Germinal center (tissue), 1 donor: ENCODE measurements at regions not wholly inside any gene's neighbourhood (a gene's known extent, or its start where the extent isn't known, plus 50 kb on each side); places are given as distances from the start of the nearest gene placed in this dataset.

Experiments used
- DNase-seq: peaks from one replicate; pipeline ENCODE4 v3.0.0; 2012; ENCODE audit warnings: mixed read lengths, low spot score

- peak; percentile 14 for DNase-seq
Observed at GRCh38 chr5:10876006-10876744, 115.1 kb upstream of the DAP start.

DNA sequence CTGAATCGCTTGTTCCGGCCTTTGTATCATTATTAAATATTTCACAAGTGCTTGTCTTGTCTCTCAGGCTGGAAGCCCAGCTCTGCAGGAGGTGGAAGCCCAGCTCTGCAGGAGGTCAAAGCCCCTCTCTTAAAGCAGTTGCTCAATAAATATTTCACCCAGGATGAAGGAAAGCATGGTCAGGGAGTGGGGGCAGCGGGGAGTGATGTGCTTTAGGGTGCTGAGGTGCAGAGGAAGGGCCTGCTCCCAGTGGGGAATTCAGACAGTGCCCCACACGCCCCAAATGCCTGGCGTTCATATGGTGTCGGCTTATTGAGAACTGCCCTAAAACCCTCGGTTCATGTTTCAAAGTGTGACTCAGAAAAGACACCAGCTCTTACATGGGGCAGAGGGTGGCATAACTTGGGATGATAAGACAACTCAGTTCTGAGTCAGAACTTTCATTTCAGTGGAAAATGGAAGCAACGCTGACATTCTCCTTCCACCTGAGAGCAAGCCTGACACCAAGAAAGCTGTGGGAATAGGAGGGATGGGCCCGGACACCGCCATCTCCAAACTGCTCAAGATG lies 114.3 kb upstream of the DAP start:
- no peak for DNase-seq

GRCh38 chr5:10874541-10874940 lies 113.5 kb upstream of the DAP start:
- DNase-seq, result no peak

- DNase-seq, result no peak
Observed at GRCh38 chr5:10870791-10871190, 109.8 kb upstream of the DAP start.

- no peak for DNase-seq
Observed at GRCh38 chr5:10868956-10869355, 107.9 kb upstream of the DAP start.

- no peak for DNase-seq
Observed at GRCh38 chr5:10867389-10868303, 106.6 kb upstream of the DAP start.

DNA sequence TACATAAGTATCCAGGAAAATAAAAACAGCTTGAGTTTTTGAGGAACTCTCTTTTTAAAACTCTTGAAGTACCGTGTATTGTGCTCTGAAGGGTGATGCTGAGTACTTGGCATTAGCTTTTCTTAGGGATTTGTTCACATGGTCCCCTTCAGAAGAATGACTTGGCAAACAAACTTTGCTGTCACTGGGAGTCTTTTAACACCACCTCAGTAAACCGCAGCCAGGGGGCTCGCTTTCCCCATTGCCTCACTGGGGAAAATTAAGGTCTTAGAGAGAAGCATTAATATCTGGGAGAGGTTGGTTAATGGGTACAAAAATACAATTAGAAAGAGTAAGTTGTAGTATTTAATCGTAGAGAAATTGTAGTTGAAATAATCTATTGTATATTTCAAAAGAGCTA lies 105.9 kb upstream of the DAP start:
- no peak for DNase-seq

DNA sequence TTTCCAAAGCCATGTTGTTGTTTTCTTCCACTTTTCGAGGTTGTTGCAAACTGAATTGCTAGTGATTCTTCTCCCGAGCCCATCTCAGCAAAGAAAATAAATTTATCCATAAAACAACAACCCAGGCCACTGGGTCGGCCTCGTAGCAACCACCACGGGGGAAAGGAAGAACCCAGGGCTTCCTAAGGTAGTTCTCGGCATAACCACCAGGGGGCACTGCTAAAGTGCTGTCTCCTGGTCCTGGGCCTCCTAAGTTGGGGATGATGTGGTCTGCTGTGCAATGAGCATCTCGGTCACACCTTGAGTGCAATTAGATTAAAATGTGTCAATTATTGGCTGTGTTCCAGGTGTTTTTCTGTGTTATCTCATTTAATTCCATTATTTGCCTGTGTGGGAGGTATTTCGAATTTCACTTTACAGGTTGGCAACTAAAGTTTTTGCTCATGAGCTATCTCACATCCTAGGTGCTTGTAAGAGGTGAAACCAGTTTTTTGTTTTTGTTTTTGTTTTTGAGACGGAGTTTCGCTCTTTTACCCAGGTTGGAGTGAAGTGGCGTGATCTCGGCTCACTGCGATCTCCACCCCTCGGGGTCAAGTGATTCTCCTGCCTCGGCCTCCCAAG lies 102.8 kb upstream of the DAP start:
- peak; percentile 83 for DNase-seq

- no peak for DNase-seq
Observed at GRCh38 chr5:10862085-10862484, 101.1 kb upstream of the DAP start.

- no peak for DNase-seq
Observed at GRCh38 chr5:10861423-10861790, 100.4 kb upstream of the DAP start.

DNA sequence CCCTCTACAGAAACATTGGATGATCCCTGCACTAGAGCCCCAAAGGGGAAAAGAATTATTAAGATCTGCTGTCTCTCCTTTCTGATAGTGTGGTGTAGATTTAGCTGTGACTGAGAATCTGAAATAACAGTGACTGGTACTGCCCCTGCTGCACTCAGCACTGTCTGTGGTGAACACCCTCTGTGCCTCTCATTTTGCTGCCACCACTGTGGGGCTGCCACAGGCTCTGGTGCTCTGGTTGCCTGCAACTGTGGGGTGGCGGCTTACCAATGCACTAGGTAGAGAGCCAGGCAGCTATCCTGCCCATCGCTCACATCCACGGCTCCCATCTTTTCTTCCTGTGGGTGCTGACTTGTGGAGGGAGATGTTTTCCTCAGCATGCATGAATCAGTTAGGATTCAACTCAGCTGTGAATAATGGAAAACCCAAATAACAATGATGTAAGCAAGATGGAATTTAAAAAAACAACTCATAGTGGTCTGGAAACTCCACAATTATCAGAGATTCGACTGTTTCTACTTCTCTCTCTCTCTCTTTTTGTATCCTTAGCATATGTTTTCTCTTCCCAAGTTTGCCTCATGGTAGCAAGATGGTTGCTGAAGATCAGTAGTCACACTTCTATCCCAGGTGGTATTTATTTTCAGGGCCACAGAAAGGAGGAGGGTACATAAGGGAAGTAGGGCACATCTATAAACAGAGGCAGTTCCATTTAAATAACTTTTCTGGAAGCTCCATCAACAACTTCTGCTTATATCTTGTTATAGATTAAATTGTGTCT lies 99.8 kb upstream of the DAP start:
- DNase-seq, result no peak

GRCh38 chr5:10860196-10860543 lies 99.1 kb upstream of the DAP start:
- no peak for DNase-seq

DNA sequence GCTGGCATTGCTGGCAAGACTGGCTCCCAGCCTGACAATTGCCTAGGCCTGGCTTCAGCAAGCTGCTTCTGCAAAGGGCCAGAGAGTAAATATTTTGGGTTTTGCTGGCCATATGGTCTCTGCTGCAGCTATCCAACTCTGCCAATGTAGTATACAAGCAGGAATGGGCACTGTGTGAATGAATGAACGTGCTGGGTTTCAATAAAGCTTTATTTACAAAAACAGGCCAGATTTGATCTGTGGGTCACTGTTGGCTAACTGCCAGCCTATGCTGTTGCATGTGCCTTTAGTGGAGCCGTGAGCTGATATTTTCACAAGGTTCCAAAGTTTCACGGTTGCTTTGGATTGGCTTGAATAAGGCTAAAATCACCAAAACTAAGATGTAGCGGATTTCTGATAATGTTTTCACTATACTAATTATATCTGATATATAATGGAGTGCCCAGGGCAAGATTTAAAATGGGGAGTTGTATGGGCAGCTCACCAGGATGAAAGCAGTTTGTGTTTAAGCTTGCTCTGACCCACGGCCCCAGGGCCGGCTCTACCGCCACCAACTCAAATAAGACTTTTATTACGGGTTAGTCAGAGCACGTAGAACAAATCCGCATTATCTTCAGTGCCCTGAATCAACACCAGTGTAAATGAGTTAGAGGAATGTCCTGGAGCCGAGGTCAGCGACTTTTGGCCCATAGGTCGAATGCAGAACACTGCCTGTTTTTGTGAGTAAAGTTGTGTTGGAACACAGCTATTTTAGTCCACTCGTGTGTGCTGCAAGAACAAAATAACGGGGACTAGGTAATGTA lies 98.6 kb upstream of the DAP start:
- DNase-seq, result no peak

- no peak for DNase-seq
Observed at GRCh38 chr5:10858945-10859344, 97.9 kb upstream of the DAP start.

- no peak for DNase-seq
Observed at GRCh38 chr5:10858307-10858706, 97.3 kb upstream of the DAP start.

- DNase-seq, result no peak
Observed at GRCh38 chr5:10857338-10857733, 96.3 kb upstream of the DAP start.

DNA sequence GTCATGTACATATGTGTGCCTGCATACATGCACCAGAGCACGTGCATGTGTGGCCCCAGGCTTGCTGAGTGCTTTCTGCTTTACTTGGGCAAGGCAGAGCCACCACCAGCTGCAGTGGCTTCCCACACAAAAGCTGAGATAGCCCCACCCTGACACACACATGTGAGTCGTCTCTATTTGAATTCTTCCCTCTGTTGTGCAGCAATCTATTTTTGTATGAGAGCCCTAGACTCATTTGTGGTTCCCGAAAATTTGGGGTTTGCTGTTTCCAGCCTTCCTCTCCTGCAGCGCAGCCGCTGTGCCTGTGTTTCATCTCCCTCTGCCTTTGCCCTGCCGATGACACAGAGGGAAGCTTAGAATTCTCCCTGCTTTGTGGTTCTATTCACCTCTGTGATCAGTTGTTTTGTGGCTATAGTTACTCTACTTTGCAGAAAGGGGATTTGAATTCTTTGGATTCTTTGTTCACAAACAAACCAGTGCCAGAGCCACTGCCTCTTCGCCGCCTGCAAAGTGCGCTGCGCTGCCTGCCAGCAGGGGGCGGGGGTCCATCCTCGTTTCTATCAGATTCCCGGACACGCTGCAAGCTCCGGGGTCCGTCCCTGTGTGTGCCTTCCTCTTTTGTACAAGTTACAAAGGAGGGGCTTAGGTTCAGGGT lies 95.8 kb upstream of the DAP start:
- DNase-seq, result peak; percentile 47

GRCh38 chr5:10856071-10856470 lies 95.0 kb upstream of the DAP start:
- DNase-seq, result no peak

DNA sequence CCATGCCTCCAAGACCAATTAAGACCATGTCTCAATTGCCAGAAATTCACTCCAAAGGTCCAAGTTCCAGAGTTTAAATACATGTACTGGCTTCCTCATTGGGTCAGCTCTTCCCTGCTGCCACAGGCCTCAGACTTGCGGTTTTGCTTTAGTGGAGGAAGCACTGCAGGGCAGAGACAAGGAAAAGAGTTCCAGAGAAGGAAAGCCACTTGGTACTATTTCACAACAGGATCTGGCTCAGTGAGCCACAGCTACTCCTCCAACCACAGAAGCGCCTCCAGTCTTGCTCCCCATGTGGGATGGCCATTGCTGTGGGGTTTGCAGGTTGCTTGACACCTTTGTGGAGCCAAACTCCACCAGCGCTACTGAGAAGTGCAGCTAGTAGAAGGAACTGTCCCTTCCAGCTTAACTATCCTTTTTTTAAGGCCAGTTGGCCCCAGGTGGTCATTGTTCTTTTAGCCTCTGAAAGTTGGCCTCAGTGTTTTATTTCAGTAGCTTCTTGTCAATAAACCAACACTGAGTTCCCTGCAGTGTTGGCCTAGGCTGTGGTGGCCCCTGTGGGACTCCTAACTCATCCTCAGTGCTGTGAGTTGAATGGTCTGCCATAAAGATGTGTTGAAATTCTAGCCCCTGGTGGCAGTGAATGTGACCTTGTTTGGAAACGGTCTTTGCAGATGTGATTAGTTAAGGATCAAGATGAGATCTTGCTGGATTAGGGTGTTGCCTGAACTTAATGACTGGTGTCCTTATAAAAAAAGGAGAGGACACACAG lies 93.7 kb upstream of the DAP start:
- DNase-seq, result no peak

DNA sequence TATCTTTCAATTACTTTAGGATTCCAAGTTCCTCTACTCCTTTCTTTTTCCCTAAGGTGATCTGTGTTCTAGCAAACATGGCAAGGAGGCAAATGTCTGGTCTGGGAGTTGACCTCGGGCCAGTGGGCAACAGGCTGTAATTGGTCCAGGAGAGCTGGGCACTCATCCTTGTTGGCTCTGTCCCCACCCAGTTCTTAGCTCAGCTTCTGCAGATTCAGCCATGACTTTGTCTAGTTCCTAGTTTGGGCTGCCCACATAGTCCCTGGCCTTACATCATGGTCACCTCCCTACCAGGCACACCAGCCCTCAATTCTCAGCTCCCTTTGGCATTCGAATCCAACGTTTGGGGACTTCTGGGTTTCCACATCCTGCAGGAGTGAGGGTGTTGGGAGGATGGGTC lies 92.1 kb upstream of the DAP start:
- DNase-seq, result no peak
